ENCODE measurements at regions not wholly inside any gene's neighbourhood (a gene's known extent, or its start where the extent isn't known, plus 50 kb on each side); places are given as distances from the start of the nearest gene placed in this dataset.

GRCh38 chr10:31708046-31708445 lies 220.6 kb downstream of the ARHGAP12 start:
- in situ Hi-C loops (cut with HindIII; ENCODE audit: low pct_unique_long_range_greater_than_20kb, low sequenced_read_pairs), result no loop called here
- Histone ChIP-seq H3K27me3 (ENCODE audit: control insufficient read depth, insufficient read depth, low read length) (no peaks in the 10 kb centered on the region), H3K27ac (ENCODE audit: low read length) (peak overlapping the region; percentile 48; the same call in 1 of the 2 replicates), H3K36me3 (ENCODE audit: control insufficient read depth, insufficient read depth, low read length) (no peaks in the 10 kb centered on the region), H3K4me3 (ENCODE audit: low read depth in 2 of 2, low read length in 2 of 2) (no peak overlapping the region), H3K4me1 (ENCODE audit: control insufficient read depth, insufficient read depth, low read length) (peaks cover 8% of the 10 kb centered on the region), H3K9me3 (ENCODE audit: control insufficient read depth, insufficient read depth, low read depth, low read length) (peaks cover 11% of the 10 kb centered on the region; the same call in 1 of the 2 replicates)
- ChIA-PET CTCF (no interaction called here), POLR2A (no interaction called here)
- DNase-seq (ENCODE audit: low read depth, low spot score), result no peak
- TF ChIP-seq REST (IDR thresholded peaks at IDR 0.05; ENCODE audit: insufficient read depth in 1 of 2, low read depth in 2 of 2, low read length in 1 of 2) (no peak), POLR2AphosphoS5 (IDR thresholded peaks at IDR 0.05; ENCODE audit: low read depth, low read length) (no peak), SIN3A (IDR thresholded peaks at IDR 0.05; ENCODE audit: borderline replicate concordance, insufficient read depth, low read depth, low read length) (no peak), TCF7L2 (IDR thresholded peaks at IDR 0.05; ENCODE audit: low read depth, low read length) (no peak), CTCF (IDR thresholded peaks at IDR 0.05) (no peak)
- BruUV-seq (replicated peaks), result no TSS peak
- ATAC-seq, result no peak
- intact Hi-C loops (cut with micrococcal nuclease; ENCODE audit: unreplicated experiment), result loop anchor here (5.0 kb wide), 1 partner anchor 99 kb away; no protein-coding TSS in a partner anchor

GRCh38 chr10:31707093-31708039 lies 221.3 kb downstream of the ARHGAP12 start:
- intact Hi-C loops (cut with micrococcal nuclease; ENCODE audit: unreplicated experiment) (loop anchor here (5.0 kb wide), 1 partner anchor 100 kb away; no protein-coding TSS in a partner anchor), in situ Hi-C loops (cut with HindIII; ENCODE audit: low pct_unique_long_range_greater_than_20kb, low sequenced_read_pairs) (no loop called here)
- DNase-seq (ENCODE audit: low read depth, low spot score), result no peak
- Histone ChIP-seq H3K27ac (ENCODE audit: low read length) (peak overlapping the region; percentile 48; the same call in 1 of the 2 replicates), H3K9me3 (ENCODE audit: control insufficient read depth, insufficient read depth, low read depth, low read length) (peaks cover 11% of the 10 kb centered on the region; the same call in 1 of the 2 replicates), H3K4me3 (ENCODE audit: low read depth in 2 of 2, low read length in 2 of 2) (no peak overlapping the region), H3K4me1 (ENCODE audit: control insufficient read depth, insufficient read depth, low read length) (peaks cover 8% of the 10 kb centered on the region), H3K27me3 (ENCODE audit: control insufficient read depth, insufficient read depth, low read length) (no peaks in the 10 kb centered on the region), H3K36me3 (ENCODE audit: control insufficient read depth, insufficient read depth, low read length) (no peaks in the 10 kb centered on the region)
- TF ChIP-seq POLR2AphosphoS5 (IDR thresholded peaks at IDR 0.05; ENCODE audit: low read depth, low read length), result no peak
- no peak for TF ChIP-seq TCF7L2 (IDR thresholded peaks at IDR 0.05; ENCODE audit: low read depth, low read length)
- no peak for TF ChIP-seq SIN3A (IDR thresholded peaks at IDR 0.05; ENCODE audit: borderline replicate concordance, insufficient read depth, low read depth, low read length)
- no peak for TF ChIP-seq CTCF (IDR thresholded peaks at IDR 0.05)
- no peak for TF ChIP-seq REST (IDR thresholded peaks at IDR 0.05; ENCODE audit: insufficient read depth in 1 of 2, low read depth in 2 of 2, low read length in 1 of 2)
- no TSS peak for BruUV-seq (replicated peaks)
- ATAC-seq, result peak; percentile 38; the same call in 1 of the 2 replicates
- CTCF ChIA-PET, result no interaction called here
- POLR2A ChIA-PET, result no interaction called here
